ENCODE measurements at regions not wholly inside any gene's neighbourhood (a gene's known extent, or its start where the extent isn't known, plus 50 kb on each side); places are given as distances from the start of the nearest gene placed in this dataset.

GRCh38 chr2:74065456-74065855 lies 80.7 kb downstream of the TET3 start:
- TF ChIP-seq POLR2AphosphoS5 (IDR thresholded peaks at IDR 0.05; ENCODE audit: low read depth, low read length), result no peak
- TF ChIP-seq, protein P1, sequence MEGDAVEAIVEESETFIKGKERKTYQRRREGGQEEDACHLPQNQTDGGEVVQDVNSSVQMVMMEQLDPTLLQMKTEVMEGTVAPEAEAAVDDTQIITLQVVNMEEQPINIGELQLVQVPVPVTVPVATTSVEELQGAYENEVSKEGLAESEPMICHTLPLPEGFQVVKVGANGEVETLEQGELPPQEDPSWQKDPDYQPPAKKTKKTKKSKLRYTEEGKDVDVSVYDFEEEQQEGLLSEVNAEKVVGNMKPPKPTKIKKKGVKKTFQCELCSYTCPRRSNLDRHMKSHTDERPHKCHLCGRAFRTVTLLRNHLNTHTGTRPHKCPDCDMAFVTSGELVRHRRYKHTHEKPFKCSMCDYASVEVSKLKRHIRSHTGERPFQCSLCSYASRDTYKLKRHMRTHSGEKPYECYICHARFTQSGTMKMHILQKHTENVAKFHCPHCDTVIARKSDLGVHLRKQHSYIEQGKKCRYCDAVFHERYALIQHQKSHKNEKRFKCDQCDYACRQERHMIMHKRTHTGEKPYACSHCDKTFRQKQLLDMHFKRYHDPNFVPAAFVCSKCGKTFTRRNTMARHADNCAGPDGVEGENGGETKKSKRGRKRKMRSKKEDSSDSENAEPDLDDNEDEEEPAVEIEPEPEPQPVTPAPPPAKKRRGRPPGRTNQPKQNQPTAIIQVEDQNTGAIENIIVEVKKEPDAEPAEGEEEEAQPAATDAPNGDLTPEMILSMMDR (IDR thresholded peaks at IDR 0.05), result no peak
- TF ChIP-seq, protein P2, sequence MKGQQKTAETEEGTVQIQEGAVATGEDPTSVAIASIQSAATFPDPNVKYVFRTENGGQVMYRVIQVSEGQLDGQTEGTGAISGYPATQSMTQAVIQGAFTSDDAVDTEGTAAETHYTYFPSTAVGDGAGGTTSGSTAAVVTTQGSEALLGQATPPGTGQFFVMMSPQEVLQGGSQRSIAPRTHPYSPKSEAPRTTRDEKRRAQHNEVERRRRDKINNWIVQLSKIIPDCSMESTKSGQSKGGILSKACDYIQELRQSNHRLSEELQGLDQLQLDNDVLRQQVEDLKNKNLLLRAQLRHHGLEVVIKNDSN (IDR thresholded peaks at IDR 0.05; ENCODE audit: borderline replicate concordance, low read depth), result no peak
- no peak for TF ChIP-seq SIN3A (IDR thresholded peaks at IDR 0.05; ENCODE audit: borderline replicate concordance, low read depth, low read length)
- TF ChIP-seq, protein P3, sequence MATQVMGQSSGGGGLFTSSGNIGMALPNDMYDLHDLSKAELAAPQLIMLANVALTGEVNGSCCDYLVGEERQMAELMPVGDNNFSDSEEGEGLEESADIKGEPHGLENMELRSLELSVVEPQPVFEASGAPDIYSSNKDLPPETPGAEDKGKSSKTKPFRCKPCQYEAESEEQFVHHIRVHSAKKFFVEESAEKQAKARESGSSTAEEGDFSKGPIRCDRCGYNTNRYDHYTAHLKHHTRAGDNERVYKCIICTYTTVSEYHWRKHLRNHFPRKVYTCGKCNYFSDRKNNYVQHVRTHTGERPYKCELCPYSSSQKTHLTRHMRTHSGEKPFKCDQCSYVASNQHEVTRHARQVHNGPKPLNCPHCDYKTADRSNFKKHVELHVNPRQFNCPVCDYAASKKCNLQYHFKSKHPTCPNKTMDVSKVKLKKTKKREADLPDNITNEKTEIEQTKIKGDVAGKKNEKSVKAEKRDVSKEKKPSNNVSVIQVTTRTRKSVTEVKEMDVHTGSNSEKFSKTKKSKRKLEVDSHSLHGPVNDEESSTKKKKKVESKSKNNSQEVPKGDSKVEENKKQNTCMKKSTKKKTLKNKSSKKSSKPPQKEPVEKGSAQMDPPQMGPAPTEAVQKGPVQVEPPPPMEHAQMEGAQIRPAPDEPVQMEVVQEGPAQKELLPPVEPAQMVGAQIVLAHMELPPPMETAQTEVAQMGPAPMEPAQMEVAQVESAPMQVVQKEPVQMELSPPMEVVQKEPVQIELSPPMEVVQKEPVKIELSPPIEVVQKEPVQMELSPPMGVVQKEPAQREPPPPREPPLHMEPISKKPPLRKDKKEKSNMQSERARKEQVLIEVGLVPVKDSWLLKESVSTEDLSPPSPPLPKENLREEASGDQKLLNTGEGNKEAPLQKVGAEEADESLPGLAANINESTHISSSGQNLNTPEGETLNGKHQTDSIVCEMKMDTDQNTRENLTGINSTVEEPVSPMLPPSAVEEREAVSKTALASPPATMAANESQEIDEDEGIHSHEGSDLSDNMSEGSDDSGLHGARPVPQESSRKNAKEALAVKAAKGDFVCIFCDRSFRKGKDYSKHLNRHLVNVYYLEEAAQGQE (IDR thresholded peaks at IDR 0.05; ENCODE audit: low read depth, low read length), result no peak
- TF ChIP-seq MXI1 (IDR thresholded peaks at IDR 0.05; ENCODE audit: low read depth, low read length), result no peak
- TF ChIP-seq JUND (IDR thresholded peaks at IDR 0.05), result no peak
- no peak for TF ChIP-seq YY1 (IDR thresholded peaks at IDR 0.05; ENCODE audit: low read depth)
- TF ChIP-seq EP300 (IDR thresholded peaks at IDR 0.05; ENCODE audit: borderline replicate concordance in 1 of 2, low read depth in 1 of 2, low read length in 1 of 2), result no peak
- TF ChIP-seq, protein P4, sequence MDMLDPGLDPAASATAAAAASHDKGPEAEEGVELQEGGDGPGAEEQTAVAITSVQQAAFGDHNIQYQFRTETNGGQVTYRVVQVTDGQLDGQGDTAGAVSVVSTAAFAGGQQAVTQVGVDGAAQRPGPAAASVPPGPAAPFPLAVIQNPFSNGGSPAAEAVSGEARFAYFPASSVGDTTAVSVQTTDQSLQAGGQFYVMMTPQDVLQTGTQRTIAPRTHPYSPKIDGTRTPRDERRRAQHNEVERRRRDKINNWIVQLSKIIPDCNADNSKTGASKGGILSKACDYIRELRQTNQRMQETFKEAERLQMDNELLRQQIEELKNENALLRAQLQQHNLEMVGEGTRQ (IDR thresholded peaks at IDR 0.05; ENCODE audit: borderline replicate concordance, low read depth, low read length), result no peak
- no peak for TF ChIP-seq TAF1 (IDR thresholded peaks at IDR 0.05; ENCODE audit: borderline replicate concordance, low read depth, low read length)
- no peak for TF ChIP-seq NRF1 (IDR thresholded peaks at IDR 0.05; ENCODE audit: low read depth, low read length)

Data from SK-N-SH (cell line).